ENCODE measurements at regions not wholly inside any gene's neighbourhood (a gene's known extent, or its start where the extent isn't known, plus 50 kb on each side); places are given as distances from the start of the nearest gene placed in this dataset.

DNA sequence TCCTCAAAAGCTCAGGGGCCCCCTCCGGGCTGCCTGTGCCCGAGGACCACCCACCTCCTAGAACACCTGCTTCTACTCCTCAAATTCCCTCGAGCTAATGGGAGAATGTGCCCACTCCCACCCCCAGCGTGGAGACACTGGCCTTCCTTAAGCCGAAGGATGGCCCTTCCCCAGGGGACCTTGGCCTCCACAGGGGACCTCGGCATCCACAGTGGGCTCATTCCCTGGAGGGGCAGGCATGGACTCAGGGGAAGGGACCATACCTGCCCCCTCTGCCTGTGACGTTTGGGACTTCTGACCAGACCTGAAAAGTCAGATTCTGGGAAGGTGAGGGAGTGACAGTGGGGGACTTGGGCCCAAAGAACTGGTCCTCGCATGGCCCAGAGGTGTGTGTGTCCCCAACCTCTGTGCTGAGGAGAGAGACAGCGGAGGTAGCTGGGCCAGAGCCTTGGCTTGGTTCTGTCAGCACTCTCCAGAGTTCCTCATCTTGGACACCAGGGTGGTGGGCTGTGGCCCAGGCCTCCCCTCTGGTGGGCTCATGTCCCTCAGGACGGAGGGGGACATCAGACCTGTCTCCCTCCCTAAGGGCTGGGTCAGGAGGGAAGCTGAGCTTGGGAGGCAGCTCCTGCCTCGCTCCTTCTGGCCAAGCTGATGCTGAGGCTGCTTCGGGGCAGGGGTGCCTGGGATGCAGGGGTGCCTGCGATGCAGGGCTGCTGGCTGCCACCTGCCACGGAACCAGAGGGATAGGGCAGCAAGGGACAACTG lies 240.4 kb downstream of the HAUS1 start:
- Histone ChIP-seq H3K4me2 (no peak overlapping the region), H4K20me1 (ENCODE audit: low read depth) (peaks cover 99% of the 10 kb centered on the region)

DNA sequence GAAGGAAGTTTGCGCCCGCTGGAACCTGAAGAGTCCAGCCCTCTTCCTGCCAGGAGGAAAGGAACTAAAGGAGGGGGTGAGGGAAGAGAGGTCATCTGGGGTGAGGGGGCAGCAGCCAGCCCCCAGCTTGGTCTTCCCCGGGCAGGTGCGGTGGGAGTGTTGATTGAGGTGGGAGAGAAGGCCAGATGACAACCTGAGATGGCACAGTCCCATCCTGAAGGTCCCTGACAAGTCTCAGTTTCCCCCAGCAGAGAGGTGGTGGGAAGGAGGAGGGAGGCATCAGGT lies 240.9 kb downstream of the HAUS1 start:
- Mint-ChIP-seq H3K4me3 (no peak overlapping the region), H3K36me3 (peaks cover 3% of the 10 kb centered on the region), H3K4me1 (peaks cover 25% of the 10 kb centered on the region), H3K27me3 (ENCODE audit: insufficient read depth, low read depth) (peaks cover 2% of the 10 kb centered on the region), H3K9me3 (no peaks in the 10 kb centered on the region), H3K27ac (no peak overlapping the region)
- no peaks in the 10 kb centered on the region for H3K27me3 ChIP-seq
- H3K9me3 ChIP-seq (ENCODE audit: low read depth), result no peaks in the 10 kb centered on the region
- H3F3A ChIP-seq (ENCODE audit: low read depth), result no peaks in the 10 kb centered on the region
- no peak overlapping the region for H2AFZ ChIP-seq (replicated peaks)
- peaks cover 16% of the 10 kb centered on the region for H3K4me1 ChIP-seq
- H3K4me3 ChIP-seq, result no peak overlapping the region
- peaks cover 100% of the 10 kb centered on the region for H4K20me1 ChIP-seq (ENCODE audit: low read depth)
- H3K4me2 ChIP-seq, result no peak overlapping the region
- peaks cover 64% of the 10 kb centered on the region for H3K79me2 ChIP-seq (ENCODE audit: low read depth)
- DNase-seq (ENCODE audit: low spot score), result no peak
- no peak overlapping the region for H3K9ac ChIP-seq
- no peaks in the 10 kb centered on the region for H3K36me3 ChIP-seq
- H3K27ac ChIP-seq, result no peak overlapping the region
- TF ChIP-seq EZH2phosphoT487 (IDR thresholded peaks at IDR 0.05) (no peak), EZH2 (IDR thresholded peaks at IDR 0.05) (no peak)
- TF ChIP-seq, protein P1, sequence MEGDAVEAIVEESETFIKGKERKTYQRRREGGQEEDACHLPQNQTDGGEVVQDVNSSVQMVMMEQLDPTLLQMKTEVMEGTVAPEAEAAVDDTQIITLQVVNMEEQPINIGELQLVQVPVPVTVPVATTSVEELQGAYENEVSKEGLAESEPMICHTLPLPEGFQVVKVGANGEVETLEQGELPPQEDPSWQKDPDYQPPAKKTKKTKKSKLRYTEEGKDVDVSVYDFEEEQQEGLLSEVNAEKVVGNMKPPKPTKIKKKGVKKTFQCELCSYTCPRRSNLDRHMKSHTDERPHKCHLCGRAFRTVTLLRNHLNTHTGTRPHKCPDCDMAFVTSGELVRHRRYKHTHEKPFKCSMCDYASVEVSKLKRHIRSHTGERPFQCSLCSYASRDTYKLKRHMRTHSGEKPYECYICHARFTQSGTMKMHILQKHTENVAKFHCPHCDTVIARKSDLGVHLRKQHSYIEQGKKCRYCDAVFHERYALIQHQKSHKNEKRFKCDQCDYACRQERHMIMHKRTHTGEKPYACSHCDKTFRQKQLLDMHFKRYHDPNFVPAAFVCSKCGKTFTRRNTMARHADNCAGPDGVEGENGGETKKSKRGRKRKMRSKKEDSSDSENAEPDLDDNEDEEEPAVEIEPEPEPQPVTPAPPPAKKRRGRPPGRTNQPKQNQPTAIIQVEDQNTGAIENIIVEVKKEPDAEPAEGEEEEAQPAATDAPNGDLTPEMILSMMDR (IDR thresholded peaks at IDR 0.05), result no peak

More for the DNA sequence above, 240.4 kb downstream of the HAUS1 start:
- TF ChIP-seq, protein P1 (IDR thresholded peaks at IDR 0.05), result no peak
- TF ChIP-seq EZH2 (IDR thresholded peaks at IDR 0.05) (no peak), EZH2phosphoT487 (IDR thresholded peaks at IDR 0.05) (no peak)
- peaks cover 30% of the 10 kb centered on the region for H3K4me1 Mint-ChIP-seq
- H3K9me3 Mint-ChIP-seq, result no peaks in the 10 kb centered on the region
- no peak for DNase-seq (ENCODE audit: low spot score)
- Histone ChIP-seq H2AFZ (replicated peaks) (no peak overlapping the region), H3K27ac (no peak overlapping the region), H3K4me3 (no peak overlapping the region), H3F3A (ENCODE audit: low read depth) (no peaks in the 10 kb centered on the region), H3K4me1 (peaks cover 21% of the 10 kb centered on the region), H3K9me3 (ENCODE audit: low read depth) (no peaks in the 10 kb centered on the region), H3K79me2 (ENCODE audit: low read depth) (peaks cover 70% of the 10 kb centered on the region), H3K27me3 (no peaks in the 10 kb centered on the region), H3K9ac (no peak overlapping the region), H3K36me3 (no peaks in the 10 kb centered on the region)
- H3K36me3 Mint-ChIP-seq, result peaks cover 3% of the 10 kb centered on the region
- H3K27me3 Mint-ChIP-seq (ENCODE audit: insufficient read depth, low read depth), result peaks cover 2% of the 10 kb centered on the region
- no peak overlapping the region for H3K4me3 Mint-ChIP-seq
- H3K27ac Mint-ChIP-seq, result no peak overlapping the region

DNA sequence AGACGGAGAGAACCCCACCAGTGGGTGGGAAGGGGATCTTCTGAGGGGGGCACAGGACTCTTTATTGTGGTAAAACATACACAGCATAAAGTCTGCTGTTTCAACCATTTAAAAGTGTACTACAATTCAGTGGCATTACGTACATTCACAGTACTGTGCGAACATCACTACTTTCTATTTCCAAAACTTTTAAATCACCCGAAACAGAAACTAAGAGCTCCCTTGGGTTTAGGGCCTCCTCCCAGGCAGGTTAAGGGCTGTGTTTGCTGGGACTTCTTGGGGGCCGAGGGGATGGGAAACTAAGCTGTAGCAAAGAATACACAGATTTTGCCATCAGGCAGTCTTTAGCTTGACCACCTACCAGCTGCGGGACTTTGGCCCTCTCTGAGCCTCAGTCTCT lies 242.0 kb downstream of the HAUS1 start:
- Mint-ChIP-seq H3K9me3 (no peaks in the 10 kb centered on the region), H3K36me3 (peaks cover 3% of the 10 kb centered on the region), H3K4me3 (no peak overlapping the region), H3K4me1 (peaks cover 18% of the 10 kb centered on the region), H3K27ac (peak overlapping the region; percentile 61), H3K27me3 (ENCODE audit: insufficient read depth, low read depth) (peaks cover 2% of the 10 kb centered on the region)
- no peaks in the 10 kb centered on the region for H3F3A ChIP-seq (ENCODE audit: low read depth)
- no peak overlapping the region for H3K4me3 ChIP-seq
- no peaks in the 10 kb centered on the region for H3K9me3 ChIP-seq (ENCODE audit: low read depth)
- H3K4me2 ChIP-seq, result no peak overlapping the region
- H3K27ac ChIP-seq, result no peak overlapping the region
- H3K79me2 ChIP-seq (ENCODE audit: low read depth), result peaks cover 54% of the 10 kb centered on the region
- no peaks in the 10 kb centered on the region for H3K27me3 ChIP-seq
- DNase-seq (ENCODE audit: low spot score), result no peak
- H4K20me1 ChIP-seq (ENCODE audit: low read depth), result peaks cover 100% of the 10 kb centered on the region
- no peak overlapping the region for H2AFZ ChIP-seq (replicated peaks)
- H3K9ac ChIP-seq, result no peak overlapping the region
- H3K4me1 ChIP-seq, result peaks cover 10% of the 10 kb centered on the region
- H3K36me3 ChIP-seq, result no peaks in the 10 kb centered on the region
- no peak for TF ChIP-seq EZH2phosphoT487 (IDR thresholded peaks at IDR 0.05)

DNA sequence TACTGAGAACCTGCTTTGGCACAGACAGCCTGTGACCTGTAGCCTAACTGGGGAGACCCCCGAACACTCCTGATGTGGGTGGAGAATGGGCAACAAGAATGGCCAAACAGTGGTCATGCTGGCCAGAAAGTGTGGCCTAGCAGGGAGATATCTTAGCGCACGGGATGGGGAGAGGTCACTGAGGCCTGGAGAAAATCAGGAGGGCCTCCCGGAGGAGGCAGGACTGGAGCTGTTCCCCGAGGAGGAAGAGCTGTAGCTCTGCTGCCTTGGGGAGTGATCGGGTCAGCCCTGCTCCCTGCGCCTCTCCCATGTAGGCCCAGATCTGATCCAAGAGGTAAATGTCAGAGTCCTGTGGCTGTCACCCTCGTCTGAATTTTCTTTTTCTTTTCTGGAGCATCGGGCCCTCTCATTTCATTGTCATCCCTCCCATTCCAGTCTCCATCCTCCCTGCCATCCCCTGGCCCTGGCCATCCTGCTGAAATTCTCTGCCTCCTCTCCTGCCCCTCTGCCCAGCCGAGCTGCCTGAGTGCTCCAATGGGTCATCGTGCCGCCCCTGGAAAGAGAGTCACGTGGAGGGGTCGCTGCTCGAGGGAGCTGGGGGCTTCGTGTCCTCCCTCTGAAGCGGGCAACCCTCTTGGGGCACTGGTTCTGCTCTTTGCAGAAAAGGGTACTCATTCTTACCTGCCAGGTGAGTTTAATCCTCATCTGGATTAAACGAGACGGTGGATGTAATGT lies 242.9 kb downstream of the HAUS1 start:
- Mint-ChIP-seq H3K36me3 (peaks cover 3% of the 10 kb centered on the region), H3K27me3 (ENCODE audit: insufficient read depth, low read depth) (peaks cover 2% of the 10 kb centered on the region), H3K27ac (no peak overlapping the region), H3K4me3 (no peak overlapping the region), H3K4me1 (peaks cover 18% of the 10 kb centered on the region), H3K9me3 (no peaks in the 10 kb centered on the region)
- Histone ChIP-seq H2AFZ (replicated peaks) (no peak overlapping the region), H3K4me3 (no peak overlapping the region), H3K27me3 (no peaks in the 10 kb centered on the region), H3K27ac (no peak overlapping the region), H3K4me1 (peaks cover 10% of the 10 kb centered on the region), H4K20me1 (ENCODE audit: low read depth) (peaks cover 100% of the 10 kb centered on the region), H3K79me2 (ENCODE audit: low read depth) (peaks cover 45% of the 10 kb centered on the region), H3K9me3 (ENCODE audit: low read depth) (no peaks in the 10 kb centered on the region), H3F3A (ENCODE audit: low read depth) (no peaks in the 10 kb centered on the region), H3K9ac (no peak overlapping the region), H3K4me2 (no peak overlapping the region), H3K36me3 (no peaks in the 10 kb centered on the region)
- no peak for DNase-seq (ENCODE audit: low spot score)
- TF ChIP-seq EZH2 (IDR thresholded peaks at IDR 0.05) (no peak), EZH2phosphoT487 (IDR thresholded peaks at IDR 0.05) (no peak)
- TF ChIP-seq, protein P1 (IDR thresholded peaks at IDR 0.05), result no peak
